ENCODE measurements at regions not wholly inside any gene's neighbourhood (a gene's known extent, or its start where the extent isn't known, plus 50 kb on each side); places are given as distances from the start of the nearest gene placed in this dataset.

- TF ChIP-seq CTCF (conservative IDR thresholded peaks at IDR 0.05; ENCODE audit: low read length) = no peak
- TF ChIP-seq EZH2phosphoT487 (IDR thresholded peaks at IDR 0.05; ENCODE audit: borderline replicate concordance) = no peak
These were observed 174.3 kb upstream of the NRSN1 start for GRCh38 chr6:23951691-23952090.

Measured in Loucy (cell line).